HCT116 (cell line): ENCODE measurements at regions not wholly inside any gene's neighbourhood (a gene's known extent, or its start where the extent isn't known, plus 50 kb on each side); places are given as distances from the start of the nearest gene placed in this dataset.

Experiments
- ATAC-seq: fragments of 200-7000 bp; cut with Tn5 transposase; 2 replicates; pipeline ENCODE4 v1.9.1; 2020; ENCODE audit warnings: mild to moderate bottlenecking, moderate library complexity
- BruUV-seq: library from RNA; stranded (reverse); fragments of 400-500 nt; replicated peaks from 2 replicates; lab custom pipeline; 2021; lab: Mats Ljungman, UMichigan
- CTCF ChIA-PET: fragments of 300-600 bp; sonication (Branson Sonifier 250); formaldehyde crosslinking; loops from one replicate; lab custom pipeline; 2021; ENCODE audit warnings: antibody characterized with exemption; lab: Charles Lee
- POLR2A ChIA-PET: fragments of 300-600, 350-600 bp; sonication (Branson Sonifier 250); formaldehyde crosslinking; loops from one replicate; lab custom pipeline; 2021; ENCODE audit warnings: antibody characterized with exemption; lab: Charles Lee
- RAD21 ChIA-PET, 2 experiments: fragments of 300-600 bp; sonication (Branson Sonifier 250); formaldehyde crosslinking; loops; one replicate each; lab custom pipeline; 2023; ENCODE audit warnings: low total read pairs in 2 of 2; ENCODE audit not compliant: uncharacterized antibody in 2 of 2, unreplicated experiment in 2 of 2, low non-redundant PET in 1 of 2; lab: Charles Lee
- DNase-seq: peaks from one replicate; pipeline ENCODE4 v3.0.0-alpha.2; 2010; ENCODE audit warnings: low read depth, low spot score
- H2AFZ ChIP-seq: fragments of 200-600 bp; shearing (Covaris generic), sonication (generic); 2 replicates; pipeline ENCODE4 v1.6.1; 2017; ENCODE audit warnings: low read depth, mixed run types, mixed read lengths, antibody characterized with exemption, low read length; ENCODE audit not compliant: poor library complexity, severe bottlenecking
- H3K27ac ChIP-seq: 2 replicates; pipeline ENCODE4 v1.5.1; 2012; ENCODE audit warnings: low read depth, low read length
- H3K27me3 ChIP-seq: fragments of 200-600 bp; sonication (generic); 2 replicates; pipeline ENCODE4 v1.6.1; 2016; ENCODE audit warnings: mixed run types, low read length, mixed read lengths; ENCODE audit not compliant: insufficient read depth
- H3K36me3 ChIP-seq, 2 experiments: fragments of 200-500 bp in 1 of 2; fragments of 200-600 bp in 1 of 2; sonication (Bioruptor generic) in 1 of 2; sonication (generic) in 1 of 2; 2 replicates each; pipeline versions ENCODE4 v1.5.1 to v1.6.1; 2014 to 2016; ENCODE audit warnings: low read length in 2 of 2, inconsistent platforms in 1 of 2, mixed read lengths in 1 of 2, mixed run types in 1 of 2; ENCODE audit not compliant: insufficient read depth in 2 of 2, control insufficient read depth in 1 of 2
- H3K4me1 ChIP-seq, 2 experiments: fragments of 200-600 bp in 1 of 2; sonication (generic) in 1 of 2; 2 replicates each; pipeline versions ENCODE4 v1.5.1 to v1.6.1; 2012 to 2017; ENCODE audit warnings: low read length in 2 of 2, inconsistent platforms in 1 of 2, mild to moderate bottlenecking in 1 of 2, mixed read lengths in 1 of 2, mixed run types in 1 of 2, moderate library complexity in 1 of 2; ENCODE audit not compliant: insufficient read depth in 2 of 2, control insufficient read depth in 1 of 2
- H3K4me2 ChIP-seq: fragments of 200-600 bp; sonication (generic); 2 replicates; pipeline ENCODE4 v1.6.1; 2017; ENCODE audit warnings: mixed run types, low read length, mixed read lengths
- H3K4me3 ChIP-seq, 2 experiments: fragments of 200-600 bp in 1 of 2; sonication (generic) in 1 of 2; replicated peaks in 1 of 2; 2 replicates each; pipeline ENCODE4 v1.5.1; 2011 to 2016; ENCODE audit warnings: low read length in 2 of 2, control low read depth in 1 of 2, low read depth in 1 of 2, mild to moderate bottlenecking in 1 of 2, mixed read lengths in 1 of 2, mixed run types in 1 of 2
- H3K79me2 ChIP-seq: fragments of 200-600 bp; sonication (generic); 2 replicates; pipeline ENCODE4 v1.6.1; 2017; ENCODE audit warnings: mild to moderate bottlenecking, mixed run types, low read length, moderate library complexity, mixed read lengths; ENCODE audit not compliant: insufficient read depth
- H3K9ac ChIP-seq: fragments of 200-600 bp; sonication (generic); 2 replicates; pipeline ENCODE4 v1.6.1; 2016; ENCODE audit warnings: low read length, mixed read lengths
- H3K9me2 ChIP-seq: fragments of 200-600 bp; sonication (generic), shearing (Covaris generic); 2 replicates; pipeline ENCODE4 v1.6.1; 2017; ENCODE audit warnings: mixed run types, mild to moderate bottlenecking, moderate library complexity; ENCODE audit not compliant: insufficient read depth
- H3K9me3 ChIP-seq, 2 experiments: fragments of 200-500 bp in 1 of 2; fragments of 200-600 bp in 1 of 2; sonication (Bioruptor generic) in 1 of 2; sonication (generic) in 1 of 2; 2 replicates each; pipeline ENCODE4 v1.6.1; 2014 to 2017; ENCODE audit warnings: low read length in 2 of 2, mixed read lengths in 2 of 2, inconsistent platforms in 1 of 2, low read depth in 1 of 2, mild to moderate bottlenecking in 1 of 2, mixed run types in 1 of 2, moderate library complexity in 1 of 2; ENCODE audit not compliant: control insufficient read depth in 1 of 2, insufficient read depth in 1 of 2
- H4K20me1 ChIP-seq: fragments of 200-600 bp; sonication (generic), shearing (Covaris generic); 2 replicates; pipeline ENCODE4 v1.6.1; 2017; ENCODE audit warnings: mixed run types, mild to moderate bottlenecking, moderate library complexity; ENCODE audit not compliant: insufficient read depth
- CEBPB ChIP-seq: IDR thresholded peaks from 2 replicates; pipeline ENCODE4 v1.6.1; 2012; ENCODE audit warnings: low read depth
- ELF1 ChIP-seq: IDR thresholded peaks from 2 replicates; pipeline ENCODE4 v1.6.1; 2012; ENCODE audit warnings: low read depth, borderline replicate concordance
- EZH2 ChIP-seq: fragments of 200-600 bp; sonication (generic); IDR thresholded peaks from 2 replicates; pipeline ENCODE4 v1.6.1; 2017; ENCODE audit warnings: antibody characterized with exemption, mixed run types
- JUND ChIP-seq: IDR thresholded peaks from 2 replicates; pipeline ENCODE4 v1.6.1; 2012
- POLR2A ChIP-seq: IDR thresholded peaks from 2 replicates; pipeline ENCODE4 v1.7.0; 2011; ENCODE audit warnings: borderline replicate concordance; ENCODE audit not compliant: insufficient read depth, insufficient read length; ENCODE audit errors: extremely low read depth
- RAD21 ChIP-seq: IDR thresholded peaks from 2 replicates; pipeline ENCODE4 v1.6.1; 2012; ENCODE audit warnings: low read depth, mild to moderate bottlenecking
- ZFX ChIP-seq: fragments of 450-650 bp; IDR thresholded peaks from 2 replicates; pipeline ENCODE4 v1.6.1; 2017
- ZNF274 ChIP-seq: fragments of 200-500 bp; sonication (Bioruptor generic); IDR thresholded peaks from 2 replicates; pipeline ENCODE4 v1.6.1; 2014; ENCODE audit warnings: mild to moderate bottlenecking, low read depth, low read length, inconsistent platforms
- intact Hi-C: fragments of 100-400 bp; cut with micrococcal nuclease; formaldehyde crosslinking; loops from 2 replicates; pipeline ENCODE4 v1.10.0; 2022
- TF ChIP-seq, protein P1 (sequence below), 3 experiments: fragments of 200-600 bp in 1 of 3; sonication (generic) in 1 of 3; IDR thresholded peaks in 2 of 3; conservative IDR thresholded peaks in 1 of 3; 2 replicates each; pipeline ENCODE4 v1.5.1; 2012 to 2017; ENCODE audit warnings: low read depth in 2 of 3, low read length in 2 of 3, antibody characterized with exemption in 1 of 3, borderline replicate concordance in 1 of 3, control low read depth in 1 of 3, mild to moderate bottlenecking in 1 of 3, mixed read lengths in 1 of 3, mixed run types in 1 of 3, moderate library complexity in 1 of 3; ENCODE audit not compliant: insufficient read depth in 1 of 3
- TF ChIP-seq, protein P2 (sequence below): IDR thresholded peaks from 2 replicates; pipeline ENCODE4 v1.6.1; 2012; ENCODE audit warnings: low read depth
- TF ChIP-seq, protein P3 (sequence below): IDR thresholded peaks from 2 replicates; pipeline ENCODE4 v1.6.1; 2011; ENCODE audit warnings: mild to moderate bottlenecking, low read length, moderate library complexity; ENCODE audit not compliant: insufficient replicate concordance; ENCODE audit errors: extremely low read depth
- TF ChIP-seq, protein P4 (sequence below): IDR thresholded peaks from 2 replicates; pipeline ENCODE4 v1.6.1; 2012

DNA sequence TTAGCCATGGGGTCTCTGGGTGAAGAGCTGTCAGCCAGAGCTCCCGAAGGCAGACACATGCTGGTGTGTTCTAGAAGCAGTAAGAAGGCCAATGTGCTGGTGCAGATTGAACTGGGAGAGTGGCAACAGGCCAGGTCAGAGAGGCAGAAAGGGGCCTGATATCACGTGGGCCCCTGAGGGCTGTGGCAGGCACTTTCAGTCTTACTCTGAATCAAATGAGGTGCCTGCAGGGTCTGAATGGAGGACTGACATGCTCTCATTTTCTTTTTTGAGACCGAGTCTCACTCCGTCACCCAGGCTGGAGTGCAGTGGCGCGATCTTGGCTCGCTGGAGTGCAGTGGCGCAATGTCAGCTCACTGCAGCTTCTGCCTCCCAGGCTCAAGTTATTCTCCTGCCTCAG, 293.8 kb downstream of the ABCC12 start:
- Histone ChIP-seq H3K27ac (no peak overlapping the region), H3K4me1 (no peaks in the 10 kb centered on the region), H3K9me2 (no peaks in the 10 kb centered on the region), H3K27me3 (peaks cover 40% of the 10 kb centered on the region; the same call in 1 of the 2 replicates), H2AFZ (no peak overlapping the region), H4K20me1 (no peaks in the 10 kb centered on the region), H3K79me2 (no peaks in the 10 kb centered on the region), H3K9ac (no peak overlapping the region), H3K9me3 (no peaks in the 10 kb centered on the region), H3K4me3 (no peak overlapping the region), H3K4me2 (no peak overlapping the region), H3K36me3 (no peaks in the 10 kb centered on the region)
- ChIA-PET POLR2A (no interaction called here), CTCF (no interaction called here), RAD21 (no interaction called here)
- intact Hi-C loops: no loop called here
- no TSS peak for BruUV-seq
- DNase-seq (no peak), ATAC-seq (no peak)
- TF ChIP-seq, protein P1, sequence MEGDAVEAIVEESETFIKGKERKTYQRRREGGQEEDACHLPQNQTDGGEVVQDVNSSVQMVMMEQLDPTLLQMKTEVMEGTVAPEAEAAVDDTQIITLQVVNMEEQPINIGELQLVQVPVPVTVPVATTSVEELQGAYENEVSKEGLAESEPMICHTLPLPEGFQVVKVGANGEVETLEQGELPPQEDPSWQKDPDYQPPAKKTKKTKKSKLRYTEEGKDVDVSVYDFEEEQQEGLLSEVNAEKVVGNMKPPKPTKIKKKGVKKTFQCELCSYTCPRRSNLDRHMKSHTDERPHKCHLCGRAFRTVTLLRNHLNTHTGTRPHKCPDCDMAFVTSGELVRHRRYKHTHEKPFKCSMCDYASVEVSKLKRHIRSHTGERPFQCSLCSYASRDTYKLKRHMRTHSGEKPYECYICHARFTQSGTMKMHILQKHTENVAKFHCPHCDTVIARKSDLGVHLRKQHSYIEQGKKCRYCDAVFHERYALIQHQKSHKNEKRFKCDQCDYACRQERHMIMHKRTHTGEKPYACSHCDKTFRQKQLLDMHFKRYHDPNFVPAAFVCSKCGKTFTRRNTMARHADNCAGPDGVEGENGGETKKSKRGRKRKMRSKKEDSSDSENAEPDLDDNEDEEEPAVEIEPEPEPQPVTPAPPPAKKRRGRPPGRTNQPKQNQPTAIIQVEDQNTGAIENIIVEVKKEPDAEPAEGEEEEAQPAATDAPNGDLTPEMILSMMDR (IDR thresholded peaks at IDR 0.05 in 2 of 3, conservative IDR thresholded peaks at IDR 0.05 in 1 of 3; ENCODE audit: borderline replicate concordance in 1 of 3, insufficient read depth in 1 of 3, low read depth in 2 of 3, low read length in 2 of 3): no peak
- no peak for TF ChIP-seq ZFX
- no peak for TF ChIP-seq EZH2
- TF ChIP-seq POLR2A: no peak
- TF ChIP-seq, protein P2, sequence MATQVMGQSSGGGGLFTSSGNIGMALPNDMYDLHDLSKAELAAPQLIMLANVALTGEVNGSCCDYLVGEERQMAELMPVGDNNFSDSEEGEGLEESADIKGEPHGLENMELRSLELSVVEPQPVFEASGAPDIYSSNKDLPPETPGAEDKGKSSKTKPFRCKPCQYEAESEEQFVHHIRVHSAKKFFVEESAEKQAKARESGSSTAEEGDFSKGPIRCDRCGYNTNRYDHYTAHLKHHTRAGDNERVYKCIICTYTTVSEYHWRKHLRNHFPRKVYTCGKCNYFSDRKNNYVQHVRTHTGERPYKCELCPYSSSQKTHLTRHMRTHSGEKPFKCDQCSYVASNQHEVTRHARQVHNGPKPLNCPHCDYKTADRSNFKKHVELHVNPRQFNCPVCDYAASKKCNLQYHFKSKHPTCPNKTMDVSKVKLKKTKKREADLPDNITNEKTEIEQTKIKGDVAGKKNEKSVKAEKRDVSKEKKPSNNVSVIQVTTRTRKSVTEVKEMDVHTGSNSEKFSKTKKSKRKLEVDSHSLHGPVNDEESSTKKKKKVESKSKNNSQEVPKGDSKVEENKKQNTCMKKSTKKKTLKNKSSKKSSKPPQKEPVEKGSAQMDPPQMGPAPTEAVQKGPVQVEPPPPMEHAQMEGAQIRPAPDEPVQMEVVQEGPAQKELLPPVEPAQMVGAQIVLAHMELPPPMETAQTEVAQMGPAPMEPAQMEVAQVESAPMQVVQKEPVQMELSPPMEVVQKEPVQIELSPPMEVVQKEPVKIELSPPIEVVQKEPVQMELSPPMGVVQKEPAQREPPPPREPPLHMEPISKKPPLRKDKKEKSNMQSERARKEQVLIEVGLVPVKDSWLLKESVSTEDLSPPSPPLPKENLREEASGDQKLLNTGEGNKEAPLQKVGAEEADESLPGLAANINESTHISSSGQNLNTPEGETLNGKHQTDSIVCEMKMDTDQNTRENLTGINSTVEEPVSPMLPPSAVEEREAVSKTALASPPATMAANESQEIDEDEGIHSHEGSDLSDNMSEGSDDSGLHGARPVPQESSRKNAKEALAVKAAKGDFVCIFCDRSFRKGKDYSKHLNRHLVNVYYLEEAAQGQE: no peak
- TF ChIP-seq JUND: no peak
- TF ChIP-seq CEBPB: no peak
- TF ChIP-seq ELF1: no peak
- TF ChIP-seq, protein P3, sequence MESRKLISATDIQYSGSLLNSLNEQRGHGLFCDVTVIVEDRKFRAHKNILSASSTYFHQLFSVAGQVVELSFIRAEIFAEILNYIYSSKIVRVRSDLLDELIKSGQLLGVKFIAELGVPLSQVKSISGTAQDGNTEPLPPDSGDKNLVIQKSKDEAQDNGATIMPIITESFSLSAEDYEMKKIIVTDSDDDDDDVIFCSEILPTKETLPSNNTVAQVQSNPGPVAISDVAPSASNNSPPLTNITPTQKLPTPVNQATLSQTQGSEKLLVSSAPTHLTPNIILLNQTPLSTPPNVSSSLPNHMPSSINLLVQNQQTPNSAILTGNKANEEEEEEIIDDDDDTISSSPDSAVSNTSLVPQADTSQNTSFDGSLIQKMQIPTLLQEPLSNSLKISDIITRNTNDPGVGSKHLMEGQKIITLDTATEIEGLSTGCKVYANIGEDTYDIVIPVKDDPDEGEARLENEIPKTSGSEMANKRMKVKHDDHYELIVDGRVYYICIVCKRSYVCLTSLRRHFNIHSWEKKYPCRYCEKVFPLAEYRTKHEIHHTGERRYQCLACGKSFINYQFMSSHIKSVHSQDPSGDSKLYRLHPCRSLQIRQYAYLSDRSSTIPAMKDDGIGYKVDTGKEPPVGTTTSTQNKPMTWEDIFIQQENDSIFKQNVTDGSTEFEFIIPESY: no peak
- TF ChIP-seq, protein P4, sequence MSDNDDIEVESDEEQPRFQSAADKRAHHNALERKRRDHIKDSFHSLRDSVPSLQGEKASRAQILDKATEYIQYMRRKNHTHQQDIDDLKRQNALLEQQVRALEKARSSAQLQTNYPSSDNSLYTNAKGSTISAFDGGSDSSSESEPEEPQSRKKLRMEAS: no peak
- no peak for TF ChIP-seq ZNF274
- TF ChIP-seq RAD21: no peak
